GM18861 (cell line): ENCODE measurements at regions not wholly inside any gene's neighbourhood (a gene's known extent, or its start where the extent isn't known, plus 50 kb on each side); places are given as distances from the start of the nearest gene placed in this dataset.

Experiments used
- ATAC-seq: cut with Tn5 transposase; IDR thresholded peaks from one replicate; pipeline ENCODE4 v1.9.1; 2021; ENCODE audit not compliant: unreplicated experiment

DNA sequence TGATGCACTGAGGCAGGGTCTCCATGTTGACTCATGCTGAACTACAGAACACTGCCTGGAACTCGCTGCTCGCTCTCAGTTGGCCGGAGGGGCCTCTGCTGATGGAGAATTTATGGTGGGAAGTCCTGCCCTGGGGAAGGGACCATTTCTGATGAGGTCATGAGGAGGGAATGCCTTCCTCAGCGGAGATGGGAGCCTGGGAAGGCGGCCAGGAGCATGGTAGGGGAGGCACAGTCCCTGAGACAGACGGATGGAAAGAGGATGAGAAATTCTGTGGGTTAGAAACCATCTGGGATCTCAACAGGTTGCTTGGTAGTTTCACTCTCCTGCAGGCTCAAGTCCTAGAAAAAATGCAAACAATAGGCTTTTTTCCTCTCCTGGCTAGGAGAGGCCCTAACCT lies 56.8 kb upstream of the TPM1 start:
- ATAC-seq: no peak

- no peak for ATAC-seq
Measured at GRCh38 chr15:62986948-62987347, 55.6 kb upstream of the TPM1 start.

DNA sequence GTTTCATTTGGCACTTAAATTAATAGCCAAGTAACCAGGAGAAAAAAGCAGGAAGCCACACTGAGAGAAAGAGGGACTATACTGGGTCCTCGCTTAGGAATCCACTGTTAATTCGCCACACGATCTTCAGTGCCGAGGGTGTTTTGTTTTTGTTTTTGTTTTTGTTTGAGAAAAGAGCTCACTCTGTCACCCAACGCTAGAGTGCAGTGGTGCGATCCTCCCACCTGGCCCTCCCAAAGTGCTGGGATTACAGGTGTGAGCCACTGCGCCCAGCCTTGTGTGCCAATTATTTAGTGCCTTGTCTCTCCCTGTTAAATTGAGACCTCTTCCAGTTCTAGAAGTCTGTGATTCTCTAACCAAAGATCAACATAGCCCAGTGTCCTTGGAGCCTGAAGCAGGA lies 53.8 kb upstream of the TPM1 start:
- no peak for ATAC-seq

- ATAC-seq: no peak
Measured at GRCh38 chr15:62989366-62990055, 53.0 kb upstream of the TPM1 start.

DNA sequence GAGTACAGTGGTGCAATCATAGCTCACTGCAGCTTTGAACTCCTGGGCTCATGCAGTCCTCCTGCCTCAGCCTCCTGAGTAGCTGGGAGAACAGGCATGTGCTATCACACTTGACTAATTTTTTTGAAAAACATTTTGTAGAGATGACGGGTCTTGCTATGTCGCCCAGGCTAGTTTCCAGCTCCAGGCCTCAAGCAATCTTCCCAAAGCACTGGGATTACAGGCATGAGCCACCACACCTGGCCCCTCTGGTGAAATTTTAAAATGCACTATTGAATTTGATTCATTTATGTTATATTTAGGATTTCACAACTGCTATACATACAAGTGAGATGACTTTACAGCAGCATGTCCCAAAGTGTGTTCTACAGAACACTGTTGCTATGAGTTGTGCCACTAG lies 50.8 kb upstream of the TPM1 start:
- ATAC-seq: no peak

DNA sequence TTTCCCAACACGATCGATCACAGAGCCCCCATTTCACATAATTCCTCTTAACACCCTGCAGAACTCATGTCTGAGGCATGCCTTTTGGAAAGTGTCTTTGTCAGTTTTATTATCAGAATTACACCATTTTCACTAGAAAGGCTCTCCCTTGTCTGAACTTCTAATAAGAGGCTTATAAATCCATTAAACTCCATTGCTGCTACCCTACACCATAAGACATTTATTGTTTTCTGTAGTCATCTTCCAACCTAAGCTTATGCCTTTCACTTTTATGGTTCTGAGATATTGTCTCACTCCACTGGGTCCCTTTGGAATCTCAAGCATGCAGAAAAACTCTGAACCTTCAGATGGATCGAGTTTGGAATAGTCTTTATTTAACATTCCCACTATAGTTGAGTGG lies 50.2 kb upstream of the TPM1 start:
- ATAC-seq: no peak
